ENCODE measurements at regions not wholly inside any gene's neighbourhood (a gene's known extent, or its start where the extent isn't known, plus 50 kb on each side); places are given as distances from the start of the nearest gene placed in this dataset.

- Histone ChIP-seq H3K27me3 (ENCODE audit: insufficient read depth, poor library complexity, severe bottlenecking) (no peaks in the 10 kb centered on the region), H3K4me3 (replicated peaks; ENCODE audit: insufficient read depth, low read length) (no peak overlapping the region), H3K27ac (replicated peaks) (no peak overlapping the region)
- DNase-seq (ENCODE audit: low read depth in 1 of 2, low spot score in 1 of 2) = no peak
- TF ChIP-seq SPI1 (IDR thresholded peaks at IDR 0.05; ENCODE audit: borderline replicate concordance, low read depth) (no peak), CTCF (IDR thresholded peaks at IDR 0.05; ENCODE audit: insufficient read depth, low read length) (no peak), GABPA (IDR thresholded peaks at IDR 0.05; ENCODE audit: low read depth) (no peak)
Observed at GRCh38 chr2:103977241-103977640, 876.7 kb upstream of the POU3F3 start.

DNA sequence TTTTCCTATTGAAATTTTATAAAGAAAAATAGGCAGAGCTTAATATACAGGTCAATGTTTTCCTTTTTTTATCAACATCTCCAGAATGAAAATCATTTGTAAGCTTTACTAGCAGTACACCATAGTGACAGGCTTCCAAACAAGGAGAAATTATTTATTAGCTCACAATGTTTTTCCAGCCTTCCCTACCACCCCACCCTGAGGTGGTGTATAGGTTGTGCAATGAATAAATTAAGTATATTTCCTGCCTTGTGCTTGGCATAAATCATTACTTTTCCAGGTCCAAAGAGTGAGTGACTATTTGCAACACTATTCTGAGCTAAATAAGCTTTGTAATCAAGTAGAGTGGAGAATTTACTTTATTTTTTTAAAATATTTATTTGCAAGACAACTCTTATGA is 876.2 kb upstream of the POU3F3 start:
- Histone ChIP-seq H3K4me3 (replicated peaks; ENCODE audit: insufficient read depth, low read length) (no peak overlapping the region), H3K27ac (replicated peaks) (no peak overlapping the region), H3K27me3 (ENCODE audit: insufficient read depth, poor library complexity, severe bottlenecking) (no peaks in the 10 kb centered on the region)
- TF ChIP-seq POLR2AphosphoS5 (IDR thresholded peaks at IDR 0.05; ENCODE audit: low read depth) (no peak), GABPA (IDR thresholded peaks at IDR 0.05; ENCODE audit: low read depth) (no peak)
- no peak for DNase-seq (ENCODE audit: low read depth in 1 of 2, low spot score in 1 of 2)

- H3K27me3 ChIP-seq (ENCODE audit: insufficient read depth, poor library complexity, severe bottlenecking) = no peaks in the 10 kb centered on the region
- TF ChIP-seq GABPA (IDR thresholded peaks at IDR 0.05; ENCODE audit: low read depth) (no peak), POLR2AphosphoS5 (IDR thresholded peaks at IDR 0.05; ENCODE audit: low read depth) (no peak), REST (IDR thresholded peaks at IDR 0.05; ENCODE audit: insufficient replicate concordance, low read depth) (no peak), SPI1 (IDR thresholded peaks at IDR 0.05; ENCODE audit: borderline replicate concordance, low read depth) (no peak), CTCF (IDR thresholded peaks at IDR 0.05; ENCODE audit: insufficient read depth, low read length) (no peak)
- DNase-seq (ENCODE audit: low read depth in 1 of 2, low spot score in 1 of 2) = no peak
- no peak overlapping the region for H3K27ac ChIP-seq (replicated peaks)
- no peak overlapping the region for H3K4me3 ChIP-seq (replicated peaks; ENCODE audit: insufficient read depth, low read length)
Observed at GRCh38 chr2:103980401-103980800, 873.5 kb upstream of the POU3F3 start.

DNA sequence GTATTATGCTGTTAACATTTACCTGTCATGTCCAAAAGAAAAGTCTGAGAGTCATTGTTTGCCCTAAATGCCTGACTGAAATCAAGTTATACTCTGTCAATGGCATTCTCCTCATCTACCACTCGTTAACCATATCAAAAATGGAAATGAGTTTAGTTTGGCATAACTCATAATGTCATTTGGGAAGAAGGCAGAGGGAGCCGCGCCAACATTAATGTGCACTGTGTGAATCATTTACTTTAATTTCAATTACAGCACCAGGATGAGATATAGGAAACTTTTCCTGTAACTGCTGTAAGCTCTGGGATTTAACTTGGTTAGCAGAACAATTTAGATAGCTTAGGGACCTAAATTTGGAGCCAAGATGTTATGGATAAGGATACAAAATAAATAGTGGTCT is 871.2 kb upstream of the POU3F3 start:
- DNase-seq (ENCODE audit: low read depth in 1 of 2, low spot score in 1 of 2) = no peak
- no peak overlapping the region for H3K4me3 ChIP-seq (replicated peaks; ENCODE audit: insufficient read depth, low read length)
- no peaks in the 10 kb centered on the region for H3K27me3 ChIP-seq (ENCODE audit: insufficient read depth, poor library complexity, severe bottlenecking)
- TF ChIP-seq REST (IDR thresholded peaks at IDR 0.05; ENCODE audit: insufficient replicate concordance, low read depth) (no peak), SPI1 (IDR thresholded peaks at IDR 0.05; ENCODE audit: borderline replicate concordance, low read depth) (no peak), CTCF (IDR thresholded peaks at IDR 0.05; ENCODE audit: insufficient read depth, low read length) (no peak), GABPA (IDR thresholded peaks at IDR 0.05; ENCODE audit: low read depth) (no peak), POLR2AphosphoS5 (IDR thresholded peaks at IDR 0.05; ENCODE audit: low read depth) (no peak)
- H3K27ac ChIP-seq (replicated peaks) = no peak overlapping the region

All from HL-60 (cell line).